Right forelimb (tissue), 1 donor: ENCODE measurements at regions not wholly inside any gene's neighbourhood (a gene's known extent, or its start where the extent isn't known, plus 50 kb on each side); places are given as distances from the start of the nearest gene placed in this dataset.
A peak's percentile ranks its signal among the peaks of the same experiment; 100 is the strongest.
"Not testable (repeated sequence)": the region's sequence is repeated elsewhere in the genome, so short reads cannot be mapped to it uniquely, and the experiment has no call there.

Source experiments
- DNase-seq: peaks from one replicate; pipeline ENCODE4 v3.0.0-alpha.2; 2018

- no peak for DNase-seq
Observed at GRCh38 chr18:67131498-67131897, 385.0 kb downstream of the DSEL start.

GRCh38 chr18:67126751-67127150, 389.8 kb downstream of the DSEL start:
- DNase-seq = not testable (repeated sequence)

DNA sequence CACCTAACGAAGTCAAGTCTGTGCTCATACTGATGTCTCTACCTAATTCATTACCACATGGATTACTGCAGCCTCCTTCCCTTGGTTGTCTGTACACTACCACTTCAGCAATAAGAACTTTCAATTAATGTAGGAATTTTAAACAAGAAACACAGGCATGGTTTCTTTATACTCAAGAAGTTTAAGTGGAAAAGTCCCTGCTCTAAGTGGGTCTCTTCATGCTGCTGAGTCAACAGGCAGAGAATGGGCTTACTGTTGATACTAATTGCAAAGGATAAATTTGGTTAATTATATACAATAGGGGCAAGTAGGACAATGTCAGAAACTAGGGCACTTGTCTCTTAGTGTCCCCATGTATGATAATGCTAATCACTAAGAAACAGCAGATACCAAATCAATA, 392.6 kb downstream of the DSEL start:
- DNase-seq = no peak

GRCh38 chr18:67117804-67118203, 398.7 kb downstream of the DSEL start:
- no peak for DNase-seq

DNA sequence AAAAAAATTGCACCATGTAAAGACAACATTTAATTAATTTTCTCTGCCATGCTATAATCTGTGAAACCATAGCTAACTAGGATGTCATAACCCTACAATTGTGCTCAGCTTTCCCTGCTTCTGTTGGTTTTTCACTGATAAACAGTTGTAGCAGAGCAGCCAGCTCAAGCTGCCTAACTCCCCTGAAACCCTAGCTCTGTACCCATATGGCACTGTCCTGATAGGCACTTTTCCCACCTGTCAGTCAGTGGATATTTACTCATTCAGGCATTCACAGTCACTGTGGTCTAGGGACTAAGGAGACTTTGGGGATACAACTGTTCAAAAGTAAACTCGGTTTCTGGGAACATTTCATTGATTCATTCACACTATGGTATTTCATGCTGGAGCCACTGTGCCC, 407.0 kb downstream of the DSEL start:
- no peak for DNase-seq

- no peak for DNase-seq
Observed at GRCh38 chr18:67108894-67109293, 407.6 kb downstream of the DSEL start.

DNA sequence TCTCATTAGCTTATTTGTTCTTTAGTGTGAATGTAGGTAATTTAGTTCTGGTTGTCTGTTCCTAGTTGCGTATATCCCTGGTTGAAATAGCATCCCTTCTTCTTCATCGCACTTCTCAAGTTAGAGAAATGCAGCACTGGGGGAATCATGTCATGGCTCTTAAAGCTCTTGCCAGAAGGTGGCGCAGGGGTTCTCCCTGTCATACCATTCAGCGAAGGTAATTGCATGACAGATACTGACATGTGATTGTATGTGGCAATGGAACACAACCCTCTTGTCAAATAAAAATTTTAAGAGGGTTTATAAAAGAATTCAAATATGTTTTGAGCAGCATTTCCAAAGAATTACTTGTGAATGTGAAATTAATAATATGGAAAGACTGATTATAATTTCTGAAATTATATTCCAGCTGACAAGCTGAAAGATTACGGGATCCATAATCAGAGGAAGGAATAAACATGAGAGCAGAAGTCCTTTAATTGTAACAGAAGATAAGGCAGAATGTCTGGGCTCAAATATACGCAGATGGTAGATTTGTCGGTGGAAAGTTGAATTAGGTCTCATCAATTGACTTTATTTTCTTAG, 411.7 kb downstream of the DSEL start:
- DNase-seq = peak; percentile 56

DNA sequence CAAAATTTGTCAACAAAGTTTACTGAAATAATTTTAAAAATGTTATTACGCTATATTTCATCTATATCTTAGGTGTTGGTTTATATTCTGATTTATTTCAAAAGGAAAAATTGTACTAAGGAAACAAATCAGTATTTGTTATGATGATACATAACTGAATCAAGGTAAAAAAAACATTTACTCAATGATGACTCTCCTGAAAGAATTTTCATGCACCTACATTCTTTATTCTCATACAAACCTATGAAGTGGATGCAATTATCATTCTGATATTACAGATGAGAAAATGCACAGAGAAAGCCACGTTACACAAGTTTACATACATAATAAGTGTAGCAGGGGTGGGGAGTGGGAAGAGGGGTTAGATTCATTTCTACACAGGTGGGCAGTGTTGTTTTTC, 422.4 kb downstream of the DSEL start:
- no peak for DNase-seq

GRCh38 chr18:67092141-67092540, 424.4 kb downstream of the DSEL start:
- no peak for DNase-seq

DNA sequence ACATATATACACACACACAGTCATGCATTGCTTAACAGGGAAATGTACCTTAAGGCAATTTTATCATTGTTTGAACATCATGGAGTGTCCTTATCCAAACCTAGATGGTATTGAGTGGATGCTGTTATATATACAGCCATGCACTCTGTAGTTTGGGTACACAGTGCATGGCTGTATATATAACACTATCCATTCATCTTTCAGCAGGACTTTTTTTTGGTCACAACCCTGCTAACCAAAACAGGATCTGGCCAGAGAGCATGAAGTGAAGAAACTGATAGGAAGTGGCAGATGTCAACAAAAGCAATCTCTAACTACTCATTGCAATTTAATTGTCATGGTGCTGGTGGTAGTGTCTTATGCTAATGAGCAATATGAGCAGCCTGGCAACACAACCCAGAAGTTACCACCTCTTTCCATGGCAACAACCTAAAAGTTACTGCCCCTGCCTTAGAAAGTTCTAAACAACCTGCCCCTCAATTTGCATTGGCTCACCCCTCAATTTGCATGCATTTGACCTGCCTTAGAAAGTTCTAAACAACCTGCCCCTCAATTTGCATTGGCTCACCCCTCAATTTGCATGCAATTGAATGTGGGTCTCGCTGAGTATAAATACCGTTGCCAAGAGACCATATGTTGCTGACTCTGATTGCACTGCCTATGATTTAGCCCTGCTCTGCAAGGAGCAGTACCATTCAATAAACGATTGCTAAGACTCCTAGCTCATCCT, 434.9 kb downstream of the DSEL start:
- DNase-seq = no peak

GRCh38 chr18:67080601-67081000, 435.9 kb downstream of the DSEL start:
- no peak for DNase-seq

DNA sequence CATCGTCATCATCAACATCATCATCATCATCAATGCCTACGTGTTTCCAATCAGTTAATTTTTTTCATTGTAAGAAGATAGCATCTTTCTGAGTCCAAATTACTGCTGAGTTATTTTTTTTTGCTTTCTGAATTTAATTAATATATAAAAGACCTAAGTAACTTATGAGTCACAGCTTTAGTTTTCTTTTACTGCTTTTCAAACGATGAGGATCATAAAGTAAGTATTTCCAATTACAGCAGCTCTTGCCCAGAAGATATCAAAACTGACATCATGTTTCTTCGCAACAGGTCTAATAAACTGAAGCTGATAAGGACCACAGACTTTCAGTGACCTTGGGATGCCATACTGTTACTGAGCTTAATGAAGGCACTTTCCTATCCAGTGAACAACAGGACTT, 442.2 kb downstream of the DSEL start:
- no peak for DNase-seq

GRCh38 chr18:67072791-67073190, 443.7 kb downstream of the DSEL start:
- no peak for DNase-seq

GRCh38 chr18:67068608-67069007, 447.9 kb downstream of the DSEL start:
- no peak for DNase-seq

GRCh38 chr18:67047334-67047733, 443.4 kb upstream of the CDH19 start:
- no peak for DNase-seq

- DNase-seq = no peak
Observed at GRCh38 chr18:67043276-67043675, 439.4 kb upstream of the CDH19 start.

DNA sequence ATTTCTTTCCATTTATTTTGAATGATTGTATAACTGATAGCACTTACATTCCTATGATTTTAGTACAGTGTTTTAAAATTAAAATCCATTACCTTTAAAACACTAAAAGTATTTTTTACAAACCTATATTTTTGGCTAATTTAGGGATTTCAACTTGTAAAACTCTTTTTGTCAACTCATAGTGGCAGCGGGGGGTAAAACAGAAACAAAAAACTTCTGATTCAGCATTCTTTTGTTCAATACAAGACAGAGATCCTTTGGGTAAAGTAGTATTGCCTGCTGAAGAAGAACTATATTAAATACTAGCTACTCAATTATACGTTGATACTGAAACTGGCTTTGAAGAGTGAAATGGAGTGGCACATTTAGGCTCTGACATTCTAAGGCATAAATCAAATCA, 437.4 kb upstream of the CDH19 start:
- no peak for DNase-seq

DNA sequence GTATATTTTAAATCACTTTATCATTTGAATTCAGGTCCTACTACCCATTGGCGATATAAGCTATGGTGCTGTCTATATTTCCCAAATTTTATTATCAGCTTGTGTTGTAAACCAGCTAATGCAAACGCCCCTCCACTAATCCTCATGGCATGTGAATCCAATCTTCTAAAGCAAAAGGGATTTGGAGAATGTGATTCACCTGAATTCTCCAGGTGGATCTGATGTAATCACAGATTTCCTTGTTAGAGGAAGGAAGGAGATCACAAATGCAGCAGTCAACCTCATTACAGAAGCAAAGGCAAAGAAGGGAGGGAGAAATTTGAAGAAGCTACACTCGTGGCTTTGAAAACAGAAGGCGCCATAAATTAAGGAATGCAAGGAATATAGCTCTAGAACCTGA, 431.1 kb upstream of the CDH19 start:
- no peak for DNase-seq

DNA sequence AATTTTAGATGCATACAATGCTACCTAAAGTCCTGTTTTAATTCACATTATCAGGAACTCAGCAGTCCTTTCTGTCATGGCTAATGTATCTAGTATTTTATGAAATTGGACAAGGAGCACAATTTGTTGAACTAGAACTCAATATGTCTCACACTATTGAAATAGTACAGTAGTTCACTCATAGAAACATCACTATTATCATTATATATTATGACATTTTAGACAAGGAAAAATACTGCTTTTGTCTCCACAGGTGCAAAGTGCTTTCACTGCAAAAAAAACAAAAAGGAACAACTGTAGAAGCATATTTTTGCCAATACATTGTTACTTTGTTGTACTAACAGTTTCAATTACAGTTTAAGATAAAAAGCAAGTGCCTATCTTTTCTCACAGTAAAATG, 419.2 kb upstream of the CDH19 start:
- DNase-seq = no peak

DNA sequence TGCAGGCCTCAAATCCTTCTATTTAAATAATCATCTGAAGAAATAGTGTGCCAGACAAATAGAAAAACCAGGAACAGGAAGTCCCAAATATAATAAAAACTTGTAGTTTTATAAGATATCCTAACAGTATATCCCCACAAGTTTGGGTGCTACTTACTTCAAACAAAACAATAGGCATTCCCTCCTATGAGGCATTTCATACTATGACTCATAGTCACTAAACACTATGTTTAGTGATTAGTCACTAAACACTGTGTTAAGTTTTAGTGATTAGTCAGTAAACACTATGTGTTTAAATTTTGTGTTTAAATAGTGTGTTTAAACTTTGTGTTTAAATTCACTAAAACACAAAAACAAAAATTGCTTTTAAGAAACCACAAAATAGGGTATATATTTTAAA, 407.0 kb upstream of the CDH19 start:
- DNase-seq = no peak

GRCh38 chr18:67007999-67008398, 404.1 kb upstream of the CDH19 start:
- no peak for DNase-seq

- no peak for DNase-seq
Observed at GRCh38 chr18:67007085-67007484, 403.2 kb upstream of the CDH19 start.

- no peak for DNase-seq
Observed at GRCh38 chr18:67001052-67001451, 397.2 kb upstream of the CDH19 start.

- no peak for DNase-seq
Observed at GRCh38 chr18:66999003-66999402, 395.1 kb upstream of the CDH19 start.

GRCh38 chr18:66995270-66995669, 391.4 kb upstream of the CDH19 start:
- DNase-seq = no peak
